Inflammatory macrophage treated with lipopolysaccharide for 4 hours (primary cell): ENCODE measurements at regions not wholly inside any gene's neighbourhood (a gene's known extent, or its start where the extent isn't known, plus 50 kb on each side); places are given as distances from the start of the nearest gene placed in this dataset.
A peak's percentile ranks its signal among the peaks of the same experiment; 100 is the strongest.

Source experiments
- DNase-seq: peaks from one replicate; pipeline ENCODE4 v3.0.0-alpha.2; 2020

GRCh38 chr21:14716761-14717396 lies 170.8 kb upstream of the SAMSN1 start:
- DNase-seq, result no peak

DNA sequence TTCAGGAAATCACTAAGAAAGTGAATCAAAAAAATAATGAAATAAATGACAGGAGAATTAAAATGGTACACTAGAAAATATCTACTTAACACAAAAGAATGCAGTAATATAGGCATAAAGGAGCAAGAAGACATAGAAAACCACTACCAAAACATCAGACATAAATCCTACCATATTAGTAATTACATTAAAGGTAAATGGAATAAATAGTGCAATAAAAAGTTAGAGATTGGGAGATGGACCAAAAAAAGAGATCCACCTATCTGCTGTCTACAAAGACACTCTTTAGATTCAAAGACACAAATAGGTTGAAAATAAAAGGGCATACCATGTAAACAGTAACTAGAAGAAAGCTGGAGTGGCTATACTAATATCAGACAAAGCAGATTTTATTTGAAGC lies 167.0 kb upstream of the SAMSN1 start:
- no peak for DNase-seq

- no peak for DNase-seq
Measured at GRCh38 chr21:14712121-14712715, 166.1 kb upstream of the SAMSN1 start.

DNA sequence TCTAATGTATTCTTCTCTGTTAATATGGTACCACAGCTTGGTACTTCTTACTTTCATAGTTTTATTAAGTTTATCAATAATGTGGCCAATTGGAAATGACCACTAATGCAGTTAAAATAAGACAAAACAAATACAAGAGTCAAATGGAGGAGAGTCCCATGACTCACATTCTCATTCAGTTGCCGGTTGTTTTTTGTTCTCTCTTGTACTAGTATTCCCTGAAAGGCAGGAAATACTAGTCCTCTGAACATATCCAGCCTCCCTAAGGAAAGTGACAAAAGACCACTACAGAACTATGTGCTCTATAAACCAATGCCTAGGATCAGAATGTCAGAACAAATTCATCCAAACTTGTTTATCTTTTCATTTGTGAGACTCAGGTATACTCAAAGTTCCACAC lies 165.2 kb upstream of the SAMSN1 start:
- DNase-seq, result no peak

DNA sequence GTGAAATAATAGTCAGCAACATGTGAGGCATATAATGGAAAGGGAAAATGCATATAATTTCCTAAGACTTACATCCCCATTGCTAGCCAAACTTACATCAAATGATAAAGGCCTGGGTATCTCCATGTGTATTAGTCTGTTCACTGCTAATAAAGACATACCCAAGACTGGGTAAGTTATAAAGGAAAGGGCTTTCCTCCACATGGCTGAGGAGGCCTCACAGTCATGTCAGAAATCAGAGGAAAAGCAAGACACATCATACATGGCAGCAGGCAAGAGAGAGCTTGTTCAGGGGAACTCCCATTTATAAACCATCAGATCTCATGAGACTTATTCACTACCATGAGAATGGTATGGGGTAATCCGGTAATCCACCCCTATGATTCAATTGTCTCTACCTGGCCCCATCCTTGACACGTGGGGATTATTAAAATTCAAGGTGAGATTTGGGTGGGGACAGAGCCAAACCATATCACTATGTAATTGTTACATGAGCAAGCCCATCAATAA lies 161.5 kb upstream of the SAMSN1 start:
- peak; percentile 13 for DNase-seq

- no peak for DNase-seq
Measured at GRCh38 chr21:14706712-14707510, 160.8 kb upstream of the SAMSN1 start.

DNA sequence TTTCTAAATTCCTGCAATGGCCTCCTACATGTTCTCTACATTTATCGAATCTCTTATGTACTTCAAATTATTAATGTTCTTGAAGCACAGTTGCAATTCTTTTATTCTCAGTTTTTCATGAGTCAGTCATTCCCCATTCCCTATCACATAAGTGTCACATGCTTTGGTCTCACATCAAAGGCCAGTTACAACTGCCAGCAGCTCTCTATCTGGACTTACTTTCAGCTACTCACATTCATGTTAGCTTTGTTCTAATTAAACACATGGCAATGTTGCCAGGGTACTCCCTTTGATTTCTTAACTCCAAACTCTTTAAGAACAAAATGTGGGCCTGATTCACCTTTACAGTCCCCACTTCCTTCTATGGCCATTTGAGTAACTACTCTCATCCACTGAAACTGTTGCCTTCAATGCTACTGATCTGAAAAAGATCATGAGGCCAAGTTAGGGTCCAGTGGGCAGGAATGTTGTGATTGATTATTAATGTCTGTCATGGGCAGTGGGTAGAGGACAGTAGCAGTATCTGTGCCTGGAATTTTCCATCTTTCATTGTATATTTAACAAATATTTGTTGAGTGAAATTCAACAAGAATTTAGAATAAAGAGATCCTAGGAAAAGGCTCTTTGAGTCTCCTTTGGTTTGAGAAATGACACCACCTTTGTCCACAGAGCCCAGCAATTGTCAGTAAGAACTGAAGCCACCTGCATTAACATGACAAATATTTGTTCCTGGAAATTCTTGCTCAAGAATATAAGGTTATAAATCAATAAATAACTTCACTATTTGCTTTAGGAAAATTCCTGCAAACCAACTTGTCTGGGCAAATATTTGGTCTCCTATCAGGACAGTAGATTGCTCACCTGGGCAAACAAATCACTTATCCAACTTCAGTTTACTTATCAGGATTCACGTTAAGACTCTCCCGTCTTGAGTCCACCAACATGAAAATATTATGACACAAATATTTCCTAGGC lies 153.6 kb upstream of the SAMSN1 start:
- DNase-seq, result no peak

GRCh38 chr21:14697769-14698168 lies 151.7 kb upstream of the SAMSN1 start:
- no peak for DNase-seq

DNA sequence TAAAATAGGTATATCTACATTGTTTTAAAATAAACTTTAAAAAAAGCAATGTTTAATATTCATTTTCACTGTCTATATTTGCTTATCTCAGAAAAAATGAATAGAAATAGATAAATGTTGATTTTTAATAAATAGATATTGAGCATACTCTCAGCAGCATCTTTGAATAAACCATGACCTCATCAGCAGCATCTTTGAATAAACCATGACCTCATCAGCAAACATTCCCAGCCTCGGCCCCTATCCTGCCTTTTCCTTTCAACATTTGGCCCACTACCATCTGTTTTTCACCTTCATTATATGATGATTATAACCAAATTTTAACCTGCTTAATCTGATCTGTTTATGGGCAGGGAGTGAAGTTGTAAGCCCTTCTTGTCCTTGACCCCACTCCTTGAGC lies 148.7 kb upstream of the SAMSN1 start:
- no peak for DNase-seq

DNA sequence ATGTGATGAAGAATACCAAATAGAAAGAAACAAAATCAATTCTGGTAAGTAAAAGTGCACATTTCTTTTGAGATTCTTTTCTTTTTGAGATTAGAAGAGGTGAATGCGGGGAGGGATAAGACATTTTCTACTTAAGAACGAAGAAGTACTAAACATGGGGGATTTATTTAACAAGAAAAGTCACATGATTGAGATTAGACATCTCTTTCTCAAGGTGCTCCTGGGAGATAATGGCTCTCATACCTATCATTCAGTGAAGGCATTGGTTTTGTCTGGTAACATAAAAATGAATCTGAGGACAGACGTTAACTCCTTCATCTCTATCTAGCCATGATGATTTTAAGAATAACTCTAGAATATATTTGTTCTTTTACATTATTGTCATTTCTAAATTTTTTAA lies 147.9 kb upstream of the SAMSN1 start:
- no peak for DNase-seq

DNA sequence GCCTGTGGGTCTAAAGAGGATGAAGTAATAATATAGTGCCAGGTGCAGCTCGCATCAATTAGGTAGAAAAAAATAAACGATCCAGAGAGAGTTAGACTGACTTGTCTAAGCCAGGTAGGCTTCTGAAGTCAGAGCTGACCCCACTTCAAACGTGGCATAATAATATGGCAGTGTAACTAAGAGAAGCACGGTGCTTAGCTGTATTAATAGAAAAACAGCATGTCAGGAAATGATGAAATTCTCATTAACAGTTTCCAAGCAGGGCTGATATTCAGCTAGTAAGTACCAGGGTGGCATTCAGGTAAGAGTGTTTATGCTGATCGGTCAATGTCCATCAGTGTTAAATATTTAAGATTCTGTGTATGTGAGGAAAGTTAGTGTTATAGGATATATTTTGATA lies 145.8 kb upstream of the SAMSN1 start:
- no peak for DNase-seq

GRCh38 chr21:14690886-14691285 lies 144.8 kb upstream of the SAMSN1 start:
- DNase-seq, result peak; percentile 48

DNA sequence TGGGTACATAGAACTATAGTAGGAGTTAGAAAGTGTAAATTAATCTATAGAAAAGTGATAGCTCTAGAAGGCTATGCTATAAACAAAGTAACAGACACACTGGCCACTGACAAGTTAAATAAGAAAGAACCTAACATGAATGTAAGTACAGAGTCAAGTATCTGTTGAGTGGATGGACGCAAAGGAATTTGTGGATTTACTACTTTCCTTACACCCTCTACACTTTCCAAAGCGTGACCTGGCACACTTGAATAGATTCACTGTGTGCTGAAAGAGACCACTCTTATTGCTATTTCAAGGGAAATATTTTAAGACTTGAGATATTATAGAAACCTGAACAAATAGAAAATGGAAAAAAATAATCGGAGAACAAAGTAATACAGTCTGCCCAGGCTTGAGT lies 142.8 kb upstream of the SAMSN1 start:
- DNase-seq, result no peak

- no peak for DNase-seq
Measured at GRCh38 chr21:14688412-14688811, 142.3 kb upstream of the SAMSN1 start.

DNA sequence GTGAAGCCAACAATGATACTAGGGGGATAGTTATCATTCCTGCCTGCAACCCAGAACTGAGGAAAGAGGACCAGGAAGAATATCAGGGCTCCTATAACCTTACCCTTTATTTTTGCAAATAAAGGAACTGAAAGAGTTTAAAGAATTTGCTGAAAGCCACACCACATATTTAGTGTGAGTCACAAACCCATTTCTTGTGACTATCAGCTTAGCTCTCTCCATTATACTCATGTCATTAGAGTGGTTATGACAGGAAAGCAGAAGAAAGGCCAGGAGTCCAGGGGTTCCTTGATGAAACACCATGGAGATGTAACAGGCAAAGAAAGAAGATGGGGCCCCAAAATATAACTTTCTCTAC lies 141.1 kb upstream of the SAMSN1 start:
- peak; percentile 91 for DNase-seq

DNA sequence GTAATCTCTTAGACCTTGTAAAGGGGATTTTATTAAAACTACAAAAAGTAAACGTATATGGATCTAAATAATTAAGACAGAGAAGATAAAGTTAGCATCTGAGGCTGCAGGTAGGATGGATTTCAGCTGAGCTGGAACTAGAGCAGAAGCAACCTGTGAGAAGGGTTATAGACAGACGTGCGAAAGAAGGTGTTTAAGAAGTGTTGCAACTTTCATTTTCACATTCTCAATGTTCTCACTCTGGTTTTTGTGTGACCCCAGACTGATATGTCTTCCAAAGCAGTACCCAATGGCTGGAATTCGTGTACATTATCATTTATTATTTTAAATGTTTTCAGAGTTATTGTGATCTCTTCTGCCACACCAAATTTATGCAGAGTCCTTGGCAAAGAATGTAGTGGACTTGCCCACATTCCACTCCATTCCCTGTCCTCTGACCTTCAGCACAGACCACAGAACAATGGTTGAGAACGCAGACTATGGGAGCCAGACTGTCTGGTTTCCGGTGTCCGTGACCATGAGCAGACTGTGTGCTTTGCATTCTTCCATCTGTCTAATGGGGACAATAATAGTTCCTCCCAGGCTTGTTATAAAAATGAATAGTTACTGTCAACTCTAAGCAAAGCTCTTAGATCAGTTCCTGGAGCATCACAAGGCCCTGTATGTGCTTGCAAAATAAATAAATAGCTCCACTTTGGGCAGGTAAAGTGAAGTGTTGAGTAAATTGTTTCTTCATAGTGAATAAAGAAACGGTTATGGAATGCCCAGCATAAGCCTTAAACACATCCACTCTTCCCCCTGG lies 140.6 kb upstream of the SAMSN1 start:
- DNase-seq, result peak; percentile 67

DNA sequence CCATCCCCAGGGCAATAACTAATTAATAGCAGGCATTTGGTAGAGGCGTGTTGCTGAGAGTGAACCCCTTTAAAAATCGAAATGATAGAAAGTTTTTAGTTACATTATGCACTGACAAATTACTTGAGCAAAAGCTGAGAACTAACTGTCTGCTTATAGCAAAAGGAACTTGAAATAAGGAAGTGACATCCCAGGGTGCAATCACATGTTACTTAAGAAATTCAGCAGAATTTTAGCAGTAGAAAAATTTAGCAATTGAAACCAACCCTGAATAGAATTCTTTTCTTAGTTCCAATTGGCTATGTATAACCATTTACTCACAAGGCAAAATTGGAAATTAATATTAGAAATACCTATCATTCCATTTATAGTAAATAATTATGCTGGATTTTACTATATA lies 139.5 kb upstream of the SAMSN1 start:
- DNase-seq, result peak; percentile 93

DNA sequence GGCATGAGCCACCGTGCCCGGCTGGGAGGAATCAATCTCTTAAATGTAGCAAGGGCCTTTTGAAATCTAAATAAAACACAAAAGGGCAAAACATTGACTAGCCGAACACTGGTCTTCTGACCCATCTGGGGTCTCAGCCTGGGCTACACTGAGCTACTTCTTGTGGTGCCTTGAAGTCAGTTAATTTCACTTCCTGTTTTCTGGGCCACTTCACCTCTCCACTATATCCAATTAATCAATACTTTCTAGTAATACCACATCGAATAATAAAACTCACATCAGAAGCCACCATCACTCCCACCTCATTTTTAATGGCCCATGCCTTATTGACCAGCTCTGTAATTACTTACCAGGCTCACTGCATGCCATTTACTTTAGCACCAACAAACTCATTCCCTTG lies 138.0 kb upstream of the SAMSN1 start:
- DNase-seq, result peak; percentile 22

DNA sequence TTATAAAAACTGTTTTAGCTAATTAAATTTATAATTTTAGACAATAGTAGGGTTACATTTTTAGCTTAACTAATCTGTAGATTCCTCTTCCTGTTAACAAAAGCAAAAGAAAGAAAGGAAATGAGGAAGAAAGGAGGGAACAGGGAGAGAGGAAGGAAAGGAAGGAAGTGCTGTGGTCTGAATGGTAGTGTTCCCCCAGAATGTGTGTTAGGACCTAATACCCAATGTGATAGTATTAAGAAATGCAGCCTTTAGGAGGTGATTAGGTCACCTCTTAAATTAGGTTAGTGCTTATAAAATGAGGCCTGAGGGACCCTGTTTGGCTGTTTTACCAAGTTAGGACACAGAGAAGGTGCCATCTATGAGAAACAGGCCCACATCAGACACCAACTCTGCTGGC lies 136.9 kb upstream of the SAMSN1 start:
- peak; percentile 50 for DNase-seq

- peak; percentile 71 for DNase-seq
Measured at GRCh38 chr21:14678973-14679574, 133.0 kb upstream of the SAMSN1 start.

DNA sequence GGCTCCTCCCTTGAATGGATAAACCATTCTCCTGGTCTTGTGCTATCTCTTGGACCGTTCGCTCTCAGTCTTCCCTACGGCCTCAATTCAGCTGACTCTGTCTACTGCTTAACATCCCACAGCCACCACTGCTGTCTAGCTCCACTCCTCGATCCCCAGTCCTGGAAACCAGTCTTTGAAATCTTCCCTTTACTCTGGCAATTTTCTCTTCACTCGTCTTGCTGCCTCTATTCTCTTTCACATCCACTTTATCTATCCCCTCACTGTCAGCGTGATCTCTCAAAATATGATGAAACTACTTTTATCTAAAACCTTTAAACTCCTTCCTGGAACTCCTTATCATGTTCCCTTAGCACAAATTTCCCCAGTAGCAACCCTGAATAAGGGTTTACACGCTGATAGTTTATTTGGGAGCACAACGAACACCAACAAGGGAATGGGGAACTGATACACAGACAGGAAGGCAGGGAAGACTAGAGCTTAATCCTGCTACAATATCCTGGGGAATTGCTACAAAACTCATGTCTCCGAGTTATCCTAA lies 131.6 kb upstream of the SAMSN1 start:
- peak; percentile 22 for DNase-seq
